DMS153 treated with DMSO at 0.1 percent for 48 hours (cell line): ENCODE measurements at regions not wholly inside any gene's neighbourhood (a gene's known extent, or its start where the extent isn't known, plus 50 kb on each side); places are given as distances from the start of the nearest gene placed in this dataset.

Source experiments
- DNase-seq: peaks from one replicate; lab custom pipeline; 2025; ENCODE audit not compliant: unreplicated experiment; lab: John Stamatoyannopoulos, UW

DNA sequence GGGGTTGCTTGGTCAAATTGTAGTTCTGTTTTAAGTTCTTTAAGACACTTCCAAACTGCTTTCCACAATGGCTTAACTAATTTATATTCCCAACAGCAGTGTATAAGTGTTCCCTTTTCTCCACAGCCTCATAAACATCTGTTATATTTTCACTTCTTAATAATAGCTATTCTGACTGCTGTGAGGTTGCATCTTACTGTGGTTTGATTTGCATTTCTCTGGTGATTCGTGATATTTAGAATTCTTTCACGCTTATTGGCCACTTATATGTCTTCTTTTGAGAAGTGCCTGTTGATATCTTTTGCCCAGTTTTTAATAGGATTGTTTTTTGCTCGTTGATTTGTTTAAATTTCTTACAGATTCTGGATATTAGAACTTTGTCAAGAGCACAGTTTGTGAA, 278.6 kb upstream of the ITM2A start:
- DNase-seq = no peak

DNA sequence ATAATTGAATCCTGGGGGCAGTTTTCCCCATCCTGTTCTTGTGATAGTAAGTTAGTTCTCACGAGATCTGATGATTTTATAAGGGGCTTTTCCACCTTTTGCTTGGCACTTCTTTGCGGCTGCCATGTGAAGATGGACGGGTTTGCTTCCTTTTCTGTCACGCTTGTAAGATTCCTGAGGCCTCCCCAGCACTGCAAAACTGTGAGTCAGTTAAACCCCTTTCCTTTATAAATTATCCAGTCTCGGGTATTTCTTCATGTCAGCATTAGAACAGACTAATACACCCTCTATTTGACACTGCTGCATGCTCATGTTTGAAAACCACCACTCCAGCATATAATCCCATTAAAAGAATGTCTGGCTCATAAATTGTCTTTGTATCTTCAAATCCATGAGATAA, 264.4 kb upstream of the ITM2A start:
- no peak for DNase-seq

DNA sequence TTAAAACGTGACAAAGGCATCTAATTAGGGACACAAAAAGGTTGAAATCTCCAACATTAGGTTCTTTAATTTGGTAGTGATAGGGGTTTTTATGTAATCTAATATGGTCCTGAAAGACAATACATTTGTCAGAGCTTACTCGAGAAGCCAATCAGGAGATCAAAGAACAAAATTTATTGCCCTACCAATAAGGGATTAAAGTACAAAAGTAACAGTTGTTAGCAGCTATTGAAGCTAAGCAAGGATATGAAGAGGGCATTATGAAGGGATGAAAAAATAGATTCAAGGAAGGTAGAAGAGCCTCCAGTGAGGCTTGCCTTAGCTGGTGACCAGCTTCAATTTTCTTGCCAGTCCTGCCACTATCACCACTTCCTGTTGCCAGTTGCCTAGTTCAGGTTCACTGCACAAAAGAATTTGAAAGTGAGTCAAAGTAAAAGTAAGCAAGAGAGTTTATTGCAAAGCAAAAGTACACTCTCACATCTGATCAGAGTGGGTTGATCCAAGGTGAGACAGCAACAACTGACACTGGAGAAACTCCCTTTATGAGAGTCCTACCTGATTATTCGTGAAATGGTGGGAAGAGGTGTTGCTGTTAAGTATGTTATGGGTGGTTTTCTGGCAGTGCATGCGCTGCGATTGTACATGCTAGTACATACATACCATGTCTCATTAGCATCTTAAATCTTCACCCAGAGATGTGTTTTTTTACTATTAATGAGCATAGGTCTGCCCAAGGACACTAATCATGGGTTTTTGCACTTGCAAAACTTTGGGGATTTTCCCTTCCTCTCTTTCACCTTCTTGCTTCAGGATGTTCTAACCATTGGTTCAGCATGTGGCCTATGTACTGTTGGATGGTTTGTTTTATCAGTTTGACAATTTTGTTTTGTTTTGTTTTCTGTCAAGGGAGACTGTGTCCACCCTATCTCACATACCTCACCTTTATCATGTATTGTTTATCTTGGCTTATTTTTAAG, 263.2 kb upstream of the ITM2A start:
- DNase-seq = no peak

DNA sequence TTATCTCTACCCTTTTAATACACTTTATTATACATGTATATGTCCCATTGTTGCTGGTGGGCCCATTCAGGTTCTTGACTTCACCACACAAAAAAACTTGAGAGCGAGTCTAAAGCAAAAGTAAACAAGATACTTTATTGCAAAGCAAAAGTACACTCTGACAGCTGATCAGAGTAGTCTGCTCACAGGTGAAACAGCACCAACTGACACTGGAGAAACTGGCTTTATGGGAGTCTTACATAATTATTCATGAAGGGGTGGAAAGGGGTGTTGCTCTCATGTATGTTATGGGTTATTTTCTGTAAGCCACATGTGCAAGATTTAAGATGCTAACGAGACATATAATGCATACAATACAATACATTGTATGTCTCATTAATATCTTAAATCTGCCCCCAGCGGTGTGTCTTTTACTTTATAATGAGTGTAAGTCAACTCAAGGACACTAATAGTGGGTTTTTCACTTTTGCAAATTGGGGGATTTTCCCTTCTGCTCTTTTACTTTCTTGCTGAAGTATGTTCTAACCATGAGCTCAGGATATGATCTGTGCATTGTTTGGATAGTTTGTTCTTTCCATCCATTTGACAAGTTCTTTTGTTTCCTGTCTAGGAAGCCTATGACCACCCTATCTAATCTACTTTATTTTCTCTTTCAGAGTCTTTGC, 256.1 kb upstream of the ITM2A start:
- DNase-seq = no peak

DNA sequence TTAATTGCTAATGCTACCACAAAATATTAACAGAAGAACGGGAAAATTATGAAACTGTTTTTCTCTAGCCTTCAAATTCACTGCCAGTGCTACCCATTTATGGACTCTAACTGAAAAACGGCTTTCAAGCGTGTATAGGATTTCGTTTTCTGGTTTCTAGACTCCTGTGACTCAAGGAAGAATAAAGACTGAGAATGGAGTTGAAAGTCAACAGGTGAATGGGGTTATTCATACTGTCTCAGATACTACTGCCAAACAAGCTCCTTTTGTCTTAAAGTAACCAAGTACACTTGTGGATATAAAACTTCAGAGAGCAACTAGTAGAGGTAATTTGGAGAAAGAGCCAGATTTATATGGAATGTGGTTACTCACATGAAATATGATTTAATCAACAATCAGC, 251.1 kb upstream of the ITM2A start:
- no peak for DNase-seq

DNA sequence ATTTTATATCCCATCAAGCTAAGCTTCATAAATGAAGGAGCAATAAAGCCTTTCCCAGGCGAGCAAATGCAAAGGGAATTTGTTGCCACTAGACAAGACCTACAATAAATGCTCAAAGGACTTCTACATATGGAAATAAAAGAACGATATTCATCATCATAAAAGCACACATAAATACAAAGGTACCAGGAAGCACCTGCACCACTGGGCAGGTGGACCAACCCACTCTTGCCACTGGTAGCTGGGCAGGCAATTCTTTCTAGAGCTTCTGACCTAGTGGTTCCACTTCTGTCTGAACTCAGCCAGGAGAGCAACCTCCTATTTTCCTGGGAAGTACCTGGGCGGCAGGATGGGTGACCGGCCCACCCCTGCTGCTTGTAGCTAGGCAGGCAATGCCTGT, 237.2 kb upstream of the ITM2A start:
- DNase-seq = peak; percentile 3

DNA sequence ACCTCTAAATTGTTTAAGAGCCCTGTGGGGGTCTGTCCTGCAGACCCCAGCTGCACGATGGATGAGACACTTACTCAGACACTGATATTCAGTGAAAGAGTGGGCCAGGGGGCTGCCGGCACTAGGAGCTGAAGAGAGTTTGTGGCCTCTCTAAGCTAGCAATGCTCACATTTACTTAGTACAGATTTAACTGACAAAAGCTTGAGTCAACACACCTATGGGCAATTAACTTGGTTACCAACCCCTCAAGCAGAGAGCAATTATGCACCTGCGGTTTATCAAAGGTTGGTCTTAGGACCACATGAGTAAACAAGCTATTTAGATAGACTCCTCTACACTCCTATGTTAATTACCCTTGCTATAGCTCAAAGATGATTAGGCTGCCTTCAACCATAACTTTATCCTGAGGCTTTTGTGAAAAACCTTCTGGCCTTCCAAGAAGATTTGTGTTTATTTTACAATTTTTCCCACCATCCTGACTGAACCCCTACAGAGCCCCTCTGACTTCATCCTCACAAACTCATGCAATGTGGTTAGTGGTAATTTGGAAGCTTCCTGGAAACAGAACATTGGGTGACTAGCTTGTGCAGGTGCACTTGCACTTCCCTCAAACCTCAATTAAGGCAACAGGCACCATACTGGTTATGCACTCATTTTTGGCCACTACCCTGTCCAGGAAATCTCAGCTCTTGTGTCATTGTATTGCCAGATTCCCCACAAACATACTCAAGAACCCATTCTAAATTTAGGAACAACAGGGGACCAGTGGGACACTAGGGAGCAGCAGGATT, 234.4 kb upstream of the ITM2A start:
- DNase-seq = peak; percentile 16

DNA sequence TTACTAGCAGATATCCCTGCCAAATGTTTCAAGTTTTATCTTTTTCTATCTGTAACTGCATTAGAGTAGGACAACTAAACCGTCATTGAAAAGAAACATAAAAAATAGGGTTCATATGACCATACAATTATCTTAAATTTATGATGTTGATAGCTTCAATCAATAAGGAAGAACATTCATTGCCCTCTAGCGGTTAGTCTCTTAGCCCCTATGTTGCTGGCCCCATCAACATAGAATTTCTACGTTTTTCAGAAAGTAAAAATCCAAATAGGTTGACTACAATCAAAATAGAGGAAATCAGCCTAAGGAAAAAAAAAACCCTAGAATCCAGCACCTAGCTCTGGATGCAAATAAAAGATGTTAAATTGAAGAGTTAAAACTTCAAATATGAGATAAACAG, 225.1 kb upstream of the ITM2A start:
- DNase-seq = no peak

DNA sequence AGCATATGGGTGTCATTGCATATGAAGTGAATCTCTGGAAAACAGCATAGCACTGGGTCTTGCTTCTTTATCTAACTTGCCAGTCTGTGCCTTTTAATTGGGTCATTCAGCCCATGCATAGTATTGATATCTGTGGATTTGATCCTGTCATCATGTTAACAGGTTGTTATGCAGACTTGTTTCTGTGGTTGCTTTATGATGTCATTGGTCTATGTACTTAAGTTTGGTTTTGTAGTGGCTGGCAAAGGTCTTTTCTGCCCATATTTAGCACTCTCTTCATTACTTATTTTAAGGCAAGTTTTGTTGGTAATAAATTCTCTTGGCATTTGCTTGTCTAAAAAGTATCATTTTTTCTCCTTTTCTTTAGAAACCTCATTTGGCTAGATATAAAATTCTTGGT, 221.1 kb upstream of the ITM2A start:
- no peak for DNase-seq

DNA sequence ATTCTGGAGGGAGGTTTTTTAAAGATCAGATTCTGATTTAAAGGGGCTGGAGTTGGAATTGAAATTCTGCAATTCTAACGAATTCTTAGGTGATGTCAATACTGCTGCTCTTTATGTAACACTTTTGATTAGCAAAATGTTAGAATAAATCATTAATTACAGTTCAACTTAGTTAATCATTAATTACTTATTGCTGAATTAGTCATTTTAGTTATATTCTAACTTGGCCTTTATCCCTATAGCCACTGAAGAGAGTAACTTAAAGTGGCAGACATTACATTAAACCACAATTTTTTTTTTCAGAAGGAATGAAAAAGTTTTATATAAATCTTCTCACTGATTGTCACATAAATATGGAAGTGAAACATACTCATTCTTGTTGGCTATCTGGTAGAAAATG, 206.6 kb upstream of the ITM2A start:
- no peak for DNase-seq

DNA sequence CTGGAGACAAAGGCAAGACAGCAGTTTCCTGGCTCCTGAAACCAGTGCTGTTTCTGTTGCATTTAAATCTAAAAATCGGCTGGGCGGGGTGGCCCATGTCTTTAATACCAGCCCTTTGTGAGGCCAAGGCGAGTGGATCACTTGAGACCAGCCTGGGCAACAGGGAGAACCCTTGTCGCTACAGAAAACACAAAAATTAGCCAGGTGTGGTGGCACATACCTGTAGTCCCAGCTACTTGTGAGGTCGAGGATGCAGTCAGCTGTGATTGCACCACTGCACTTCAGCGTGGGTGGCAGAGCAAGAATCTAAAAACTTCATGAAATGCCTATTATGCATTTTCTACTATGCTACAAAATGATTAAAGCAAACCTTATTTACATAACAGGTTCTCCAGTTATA, 205.4 kb upstream of the ITM2A start:
- DNase-seq = no peak

DNA sequence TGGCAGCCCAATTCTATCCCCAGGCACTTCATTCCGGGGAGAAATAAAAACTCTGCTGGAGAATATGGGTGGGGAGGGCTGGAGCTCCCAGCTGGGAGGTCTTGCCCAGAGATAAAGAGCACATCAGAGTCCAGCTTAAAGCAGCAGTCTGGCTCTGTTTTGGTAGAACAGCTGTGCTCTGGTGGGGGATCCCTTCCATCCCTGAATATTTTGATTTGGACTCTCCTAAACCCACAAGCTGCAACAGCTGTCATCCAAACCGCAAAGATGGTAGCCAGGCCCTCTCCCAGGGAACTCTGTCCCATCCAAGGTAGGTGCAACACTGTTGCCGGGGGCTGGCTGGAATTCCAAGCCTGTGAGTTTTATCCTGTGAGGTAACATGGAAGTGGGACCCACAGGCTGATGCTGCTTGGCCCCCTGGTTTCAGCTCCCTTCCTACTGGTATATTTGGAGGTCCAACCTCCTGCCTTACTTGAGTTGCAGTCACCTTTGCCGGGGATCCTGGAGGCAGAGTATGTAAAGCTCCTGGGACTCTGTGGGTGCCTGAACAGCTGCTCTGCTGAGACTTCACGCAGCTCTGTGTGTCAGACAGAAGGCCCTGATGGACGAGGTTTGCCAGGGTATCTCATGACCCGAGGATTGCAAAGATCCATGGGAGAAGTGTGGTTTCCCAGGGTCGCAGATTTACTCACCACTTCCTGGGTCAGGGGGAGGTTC, 203.5 kb upstream of the ITM2A start:
- DNase-seq = no peak

DNA sequence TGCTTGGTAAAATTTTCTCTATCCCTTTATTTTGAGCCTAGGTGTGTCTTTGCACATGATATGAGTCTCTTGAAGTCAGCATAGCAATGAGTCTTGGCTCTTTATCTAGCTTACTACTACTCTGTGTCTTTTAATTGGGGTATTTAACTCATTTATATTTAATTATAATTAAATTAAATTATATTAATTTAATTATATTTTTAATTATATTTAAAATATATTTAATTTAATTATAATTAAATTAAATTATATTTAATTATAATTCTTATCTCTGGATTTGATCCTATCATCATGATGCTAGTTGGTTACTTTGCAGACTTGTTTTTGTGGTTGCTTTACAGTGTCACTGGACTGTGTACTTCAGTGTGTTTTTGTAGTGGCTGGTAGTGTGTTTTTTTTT, 201.2 kb upstream of the ITM2A start:
- DNase-seq = no peak

DNA sequence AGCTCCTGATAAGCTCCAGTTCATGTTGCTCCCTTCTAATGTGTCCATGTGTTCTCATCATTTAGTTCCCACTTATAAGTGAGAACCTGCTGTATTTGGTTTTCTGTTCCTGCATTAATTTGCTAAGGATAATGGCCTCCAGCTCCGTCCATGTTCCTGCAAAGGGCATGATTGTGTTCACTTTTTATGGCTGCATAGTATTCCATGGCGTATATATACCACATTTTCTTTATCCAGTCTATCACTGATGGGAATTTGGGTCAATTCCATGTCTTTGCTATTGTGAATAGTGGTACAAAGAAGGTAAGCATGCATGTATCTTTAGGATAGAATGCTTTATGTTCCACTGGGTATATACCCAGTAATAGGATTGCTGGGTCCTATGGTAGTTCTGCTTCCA, 197.2 kb upstream of the ITM2A start:
- DNase-seq = no peak

DNA sequence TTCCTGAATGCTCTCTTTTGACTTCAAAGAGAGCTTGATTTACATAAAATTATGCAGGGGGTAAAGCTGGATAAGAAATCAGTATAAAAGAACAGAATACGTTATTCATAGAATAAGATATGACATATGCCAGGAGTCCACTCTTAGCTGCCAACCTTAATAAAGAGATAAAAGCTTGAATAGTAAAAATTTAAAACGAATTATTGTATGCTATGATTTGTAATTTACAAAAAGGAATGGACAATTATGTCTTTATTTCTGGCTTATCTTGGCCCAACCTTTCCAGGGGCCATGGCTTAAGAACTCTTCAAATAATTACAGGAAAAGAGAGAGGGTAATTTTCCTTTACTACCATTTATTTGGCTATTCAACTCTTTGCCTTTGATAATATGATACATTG, 192.2 kb upstream of the ITM2A start:
- no peak for DNase-seq

DNA sequence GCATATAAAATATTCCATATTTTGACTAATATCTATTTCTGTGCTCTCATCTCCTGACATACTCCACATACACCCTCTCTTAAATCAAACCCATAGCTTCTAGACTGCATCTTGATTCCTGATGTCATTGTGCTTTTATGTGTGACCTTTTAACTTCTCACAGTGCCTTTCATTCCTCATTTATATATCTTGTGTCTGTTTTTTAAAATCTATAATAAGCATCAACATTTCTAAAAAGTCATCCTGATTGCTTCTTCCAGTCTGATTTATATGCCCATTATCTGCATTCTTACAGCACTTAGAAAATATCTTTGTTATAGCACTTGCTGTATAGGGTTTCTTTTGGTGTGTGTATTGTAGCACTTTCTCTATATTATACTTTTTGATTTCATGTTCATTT, 190.1 kb upstream of the ITM2A start:
- DNase-seq = no peak

DNA sequence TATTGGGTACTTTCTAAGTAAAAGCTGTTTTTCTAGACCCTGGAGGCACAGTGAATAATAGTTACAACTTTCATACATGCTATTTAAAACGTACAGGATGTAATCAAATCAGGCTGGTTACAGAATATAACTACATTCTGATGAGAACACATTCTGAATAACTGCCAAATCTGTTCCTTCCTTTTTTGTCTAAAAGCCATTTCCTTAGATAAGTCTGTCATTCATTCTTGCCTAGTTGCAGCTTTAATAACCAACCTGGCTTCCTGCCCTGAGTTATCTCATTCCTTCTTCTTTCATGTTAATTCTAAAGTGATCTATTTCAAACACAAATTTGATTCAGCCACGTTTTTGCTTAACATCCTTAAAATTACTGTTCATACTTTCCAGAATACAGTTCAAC, 189.7 kb upstream of the ITM2A start:
- DNase-seq = no peak

DNA sequence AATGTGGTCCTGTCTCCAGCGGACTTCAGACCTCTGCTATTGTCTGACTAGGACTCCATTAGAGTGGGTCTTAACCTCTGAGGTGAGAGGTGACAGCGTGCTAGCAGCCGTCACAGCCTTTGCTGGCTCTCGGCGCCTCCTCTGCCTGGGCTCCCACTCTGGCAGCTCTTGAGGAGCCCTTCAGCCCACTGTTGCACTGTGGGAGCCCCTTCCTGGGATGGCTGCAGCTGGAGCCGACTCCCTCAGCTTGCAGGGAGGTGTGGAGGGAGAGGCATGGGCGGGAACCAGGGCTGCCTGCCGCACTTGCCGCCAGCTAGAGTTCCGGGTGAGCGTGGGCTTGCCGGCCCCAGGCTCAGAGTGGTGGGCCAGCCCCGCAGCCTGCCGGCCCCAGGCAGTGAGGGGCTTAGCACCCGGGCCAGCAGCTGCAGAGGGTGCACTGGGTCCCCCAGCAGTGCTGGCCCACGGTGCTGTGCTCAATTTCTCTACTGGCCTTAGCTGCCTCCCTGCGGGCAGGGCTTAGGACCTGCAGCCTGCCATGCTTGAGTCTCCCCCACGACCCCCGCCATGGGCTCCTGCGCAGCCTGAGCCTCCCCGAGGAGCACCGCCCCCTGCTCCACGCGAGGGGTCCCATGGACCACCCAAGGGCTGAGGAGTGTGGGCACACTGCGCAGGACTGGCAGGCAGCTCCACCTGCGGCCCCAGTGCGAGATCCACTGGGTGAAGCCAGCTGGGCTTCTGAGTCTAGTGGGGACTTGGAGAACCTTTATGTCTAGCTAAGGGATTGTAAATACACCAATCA, 163.4 kb upstream of the ITM2A start:
- DNase-seq = no peak

DNA sequence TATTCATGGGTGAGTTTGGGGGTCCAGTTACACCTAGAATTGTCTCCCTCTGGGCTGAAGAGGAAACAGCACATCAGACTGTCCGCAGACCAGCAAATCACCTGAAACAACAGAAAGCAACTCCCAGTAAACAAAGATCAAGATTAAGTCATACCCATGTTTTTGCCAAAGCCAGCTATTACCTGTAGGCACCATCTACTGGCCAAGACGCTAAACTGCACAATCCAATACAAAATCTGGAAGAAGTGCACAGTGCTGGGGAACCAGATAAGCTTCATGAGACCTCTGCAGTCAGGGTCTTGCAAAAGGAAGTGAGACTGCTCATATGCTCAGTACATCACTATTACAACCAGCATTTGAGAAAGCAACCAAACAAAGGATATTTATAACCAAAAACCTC, 157.5 kb upstream of the ITM2A start:
- DNase-seq = no peak

DNA sequence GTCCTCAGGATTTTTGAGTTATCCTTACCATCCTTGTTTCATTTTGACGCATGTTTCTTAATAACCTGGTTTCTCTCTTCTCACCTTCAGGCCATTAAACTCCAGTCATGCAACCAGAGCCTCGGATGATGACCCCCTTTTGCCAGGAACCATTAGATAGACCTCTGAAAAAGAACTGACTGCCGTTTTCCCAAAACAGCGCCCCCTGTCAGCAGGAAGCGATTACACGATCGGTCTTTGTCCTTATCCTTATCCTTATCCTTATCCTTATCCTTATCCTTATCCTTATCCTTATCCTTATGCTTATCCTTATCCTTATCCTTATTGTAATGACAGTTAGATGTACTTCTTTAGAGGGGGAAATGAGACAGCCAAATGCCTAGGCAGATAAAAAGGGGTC, 148.4 kb upstream of the ITM2A start:
- DNase-seq = no peak
